Upper lobe of left lung (tissue), 4 donors: ENCODE measurements at regions not wholly inside any gene's neighbourhood (a gene's known extent, or its start where the extent isn't known, plus 50 kb on each side); places are given as distances from the start of the nearest gene placed in this dataset.

Source experiments
- POLR2A ChIP-seq, 4 donors: fragments of 450-650 bp; IDR thresholded peaks; one replicate each; pipeline ENCODE4 v1.5.1; 2016 to 2017; ENCODE audit warnings: antibody characterized with exemption in 4 of 4, mild to moderate bottlenecking in 2 of 4
- POLR2AphosphoS5 ChIP-seq, 2 donors: sonication (generic); formaldehyde crosslinking; IDR thresholded peaks; one replicate each; pipeline ENCODE4 v1.5.1; 2017; ENCODE audit warnings: antibody characterized with exemption in 2 of 2
- TF ChIP-seq, protein P1 (sequence below), 6 experiments: fragments of 450-650 bp in 4 of 6; fragments of 200-600 bp in 2 of 6; sonication (generic) in 2 of 6; IDR thresholded peaks; one replicate each; pipeline ENCODE4 v1.5.1; 2016 to 2019; ENCODE audit warnings: antibody characterized with exemption in 6 of 6

DNA sequence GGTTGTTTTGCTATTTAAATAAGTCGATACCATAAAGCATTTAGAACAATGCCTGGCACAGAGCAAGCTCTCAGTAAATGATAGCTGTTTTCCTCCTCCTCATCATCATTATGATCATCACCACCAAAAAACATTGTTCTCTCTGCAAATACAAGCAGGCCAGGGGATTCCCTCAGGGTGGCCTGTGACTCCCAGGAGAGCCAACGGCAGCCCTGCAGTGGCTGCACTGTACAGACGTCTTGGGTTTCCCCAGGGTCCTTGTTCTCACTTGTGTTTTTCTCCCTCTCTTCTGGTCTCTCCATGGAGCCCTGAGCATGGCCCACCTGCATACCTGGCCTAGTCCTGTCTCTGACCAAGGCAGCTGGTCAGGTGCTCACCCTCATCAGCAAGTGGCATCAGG, 290.9 kb upstream of the PWP1 start:
- TF ChIP-seq POLR2AphosphoS5 (IDR thresholded peaks at IDR 0.05) (no peak), POLR2A (IDR thresholded peaks at IDR 0.05) (no peak)
- TF ChIP-seq, protein P1, sequence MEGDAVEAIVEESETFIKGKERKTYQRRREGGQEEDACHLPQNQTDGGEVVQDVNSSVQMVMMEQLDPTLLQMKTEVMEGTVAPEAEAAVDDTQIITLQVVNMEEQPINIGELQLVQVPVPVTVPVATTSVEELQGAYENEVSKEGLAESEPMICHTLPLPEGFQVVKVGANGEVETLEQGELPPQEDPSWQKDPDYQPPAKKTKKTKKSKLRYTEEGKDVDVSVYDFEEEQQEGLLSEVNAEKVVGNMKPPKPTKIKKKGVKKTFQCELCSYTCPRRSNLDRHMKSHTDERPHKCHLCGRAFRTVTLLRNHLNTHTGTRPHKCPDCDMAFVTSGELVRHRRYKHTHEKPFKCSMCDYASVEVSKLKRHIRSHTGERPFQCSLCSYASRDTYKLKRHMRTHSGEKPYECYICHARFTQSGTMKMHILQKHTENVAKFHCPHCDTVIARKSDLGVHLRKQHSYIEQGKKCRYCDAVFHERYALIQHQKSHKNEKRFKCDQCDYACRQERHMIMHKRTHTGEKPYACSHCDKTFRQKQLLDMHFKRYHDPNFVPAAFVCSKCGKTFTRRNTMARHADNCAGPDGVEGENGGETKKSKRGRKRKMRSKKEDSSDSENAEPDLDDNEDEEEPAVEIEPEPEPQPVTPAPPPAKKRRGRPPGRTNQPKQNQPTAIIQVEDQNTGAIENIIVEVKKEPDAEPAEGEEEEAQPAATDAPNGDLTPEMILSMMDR (IDR thresholded peaks at IDR 0.05): no peak
